NCI-H524 treated with DMSO at 0.1 percent for 48 hours (cell line): ENCODE measurements at regions not wholly inside any gene's neighbourhood (a gene's known extent, or its start where the extent isn't known, plus 50 kb on each side); places are given as distances from the start of the nearest gene placed in this dataset.

Experiments
- DNase-seq: peaks from one replicate; lab custom pipeline; 2025; lab: John Stamatoyannopoulos, UW

DNA sequence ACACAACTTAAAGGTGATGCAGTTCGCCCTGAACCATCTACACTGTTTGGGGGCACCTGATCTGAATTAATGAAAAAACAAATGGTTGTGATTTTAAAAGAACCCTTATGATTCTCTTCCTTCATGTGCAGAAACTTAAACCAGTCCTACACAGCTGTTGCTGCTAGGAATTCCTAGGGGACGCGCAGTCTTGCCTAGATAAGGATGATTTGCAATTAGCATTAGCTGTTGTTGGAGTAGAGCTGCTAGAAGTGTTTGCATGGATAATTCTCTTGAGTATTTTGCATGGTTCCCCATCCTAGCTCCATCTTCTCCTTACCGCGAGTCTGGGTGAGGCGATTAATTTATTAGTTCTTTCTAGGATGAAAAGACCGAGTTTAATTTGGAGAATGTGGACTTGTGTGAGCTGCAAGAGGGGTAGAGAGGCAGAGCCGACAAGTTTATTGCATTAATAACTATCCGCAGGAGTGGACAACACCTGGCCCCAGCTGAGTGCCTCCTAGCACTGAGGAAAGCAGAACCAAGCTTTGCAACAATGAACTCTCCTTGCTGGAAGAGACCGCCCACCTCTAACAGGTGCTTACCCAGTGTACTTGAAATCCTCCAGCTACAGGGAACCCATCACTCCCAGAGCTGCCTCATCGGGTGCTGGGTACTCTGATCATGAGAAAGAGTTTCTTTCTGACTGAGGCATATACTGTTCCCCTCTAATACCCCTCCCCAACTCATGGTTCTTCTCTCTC lies 75.0 kb upstream of the WNT7A start:
- DNase-seq: no peak

DNA sequence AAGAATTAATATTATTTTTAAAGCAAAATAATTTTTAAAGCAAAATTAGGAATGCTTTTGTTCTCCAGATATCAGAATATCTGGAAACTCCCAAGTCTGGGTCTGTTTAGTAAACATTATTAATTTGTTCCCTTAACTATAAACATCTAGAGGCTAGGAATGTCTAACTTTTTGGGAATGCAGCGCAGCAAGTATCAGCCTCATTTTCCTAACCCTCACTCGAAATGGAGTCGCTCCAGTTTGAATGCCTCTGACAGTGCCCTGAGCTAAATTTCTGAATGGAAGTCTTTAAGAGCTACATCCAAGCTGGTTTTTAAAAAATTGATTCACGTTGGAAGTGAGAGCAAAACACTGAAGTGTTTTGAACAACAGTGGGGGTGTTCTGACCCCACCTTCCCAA lies 74.4 kb upstream of the WNT7A start:
- no peak for DNase-seq

DNA sequence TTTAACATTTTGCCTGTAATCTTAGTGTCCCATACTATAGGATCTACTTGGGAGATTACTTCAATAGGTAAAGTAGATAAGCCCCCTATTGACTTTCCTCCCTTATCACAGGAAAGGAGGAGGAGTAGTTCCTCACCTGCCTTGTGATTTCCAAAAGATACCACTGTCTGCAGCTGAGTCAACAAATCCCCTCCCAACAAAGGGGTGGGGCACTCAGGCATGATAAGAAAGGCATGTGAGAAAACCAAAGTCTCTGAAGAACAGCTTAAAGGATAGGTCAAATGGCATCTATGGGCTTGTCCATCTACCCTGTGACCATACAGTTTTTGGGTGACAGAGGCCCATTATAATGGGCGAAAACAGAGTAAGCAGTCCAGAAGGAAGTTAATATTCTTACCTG lies 71.3 kb upstream of the WNT7A start:
- no peak for DNase-seq

DNA sequence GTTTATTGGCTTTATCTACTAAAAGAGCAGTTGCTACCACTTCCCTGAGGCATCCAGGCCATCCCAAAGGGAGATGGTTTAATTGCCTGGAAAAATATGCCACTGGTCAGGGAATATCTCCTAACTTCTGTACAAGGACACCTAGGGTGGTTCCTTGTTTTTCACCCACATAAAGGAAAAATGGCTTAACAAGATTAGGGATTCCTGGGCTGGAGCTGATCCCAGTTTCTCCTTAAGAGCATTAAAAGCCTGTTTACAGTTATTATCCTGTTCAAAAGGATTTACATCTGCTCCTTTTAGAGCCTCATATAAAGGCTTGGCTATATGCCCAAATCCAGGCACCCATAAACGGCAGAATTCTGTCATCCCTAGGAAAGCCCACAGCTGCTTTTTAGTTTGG lies 70.2 kb upstream of the WNT7A start:
- DNase-seq: peak; percentile 86

DNA sequence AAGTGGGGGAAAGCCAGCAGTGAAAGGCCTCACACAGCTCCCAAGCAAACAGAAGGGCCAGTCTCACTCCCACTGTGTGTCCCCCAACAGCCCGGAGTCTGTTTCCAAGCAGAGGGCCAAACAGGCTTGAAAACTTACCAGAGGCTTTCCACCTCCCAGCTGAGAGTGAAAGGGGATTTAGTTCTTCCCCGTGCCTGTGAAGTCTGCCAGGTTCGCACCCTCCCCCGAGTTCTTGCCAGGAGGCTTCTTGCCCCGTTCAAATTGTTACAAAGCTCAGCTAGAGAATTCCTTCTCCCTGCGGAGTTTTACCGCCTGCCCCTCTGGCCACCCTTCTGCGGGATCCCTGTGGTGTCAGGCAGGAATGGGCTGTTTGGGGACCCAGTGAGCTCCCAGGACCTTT lies 68.0 kb upstream of the WNT7A start:
- DNase-seq: no peak

DNA sequence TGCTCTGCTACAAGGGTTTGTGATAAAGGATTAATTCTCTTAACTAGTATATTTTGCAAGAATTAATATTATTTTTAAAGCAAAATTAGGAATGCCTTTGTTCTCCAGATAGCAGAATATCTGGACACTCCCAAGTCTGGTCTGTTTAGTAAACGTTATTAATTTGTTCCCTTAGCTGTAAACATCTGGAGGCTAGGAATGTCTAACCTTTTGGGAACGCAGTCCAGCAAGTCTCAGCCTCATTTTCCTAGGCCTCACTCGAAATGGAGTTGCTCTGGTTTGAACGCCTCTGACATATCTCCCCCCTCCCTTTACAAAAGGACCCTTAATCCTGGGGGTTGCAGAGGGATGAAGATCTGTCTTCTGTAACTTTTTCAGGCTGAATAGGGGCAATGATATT lies 59.3 kb upstream of the WNT7A start:
- no peak for DNase-seq

DNA sequence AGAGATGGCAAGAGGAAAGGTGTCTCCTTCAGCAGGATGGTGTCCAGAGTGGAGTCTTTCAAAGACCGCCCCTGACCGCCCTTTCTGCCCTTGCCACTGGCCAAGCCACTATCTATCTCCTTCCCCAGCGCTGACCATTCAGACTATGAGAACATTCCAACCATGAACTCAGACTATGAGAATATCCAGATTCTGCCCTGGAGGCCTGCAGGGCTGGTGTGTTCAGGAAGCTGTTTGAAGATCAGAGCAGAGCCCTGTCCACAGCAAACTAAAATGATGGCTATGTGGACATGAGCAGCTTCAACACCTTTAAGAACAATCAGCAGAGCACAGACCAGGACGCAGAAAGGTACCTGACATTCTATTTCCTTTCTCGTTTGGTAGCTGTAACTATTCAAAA lies 57.3 kb upstream of the WNT7A start:
- no peak for DNase-seq

DNA sequence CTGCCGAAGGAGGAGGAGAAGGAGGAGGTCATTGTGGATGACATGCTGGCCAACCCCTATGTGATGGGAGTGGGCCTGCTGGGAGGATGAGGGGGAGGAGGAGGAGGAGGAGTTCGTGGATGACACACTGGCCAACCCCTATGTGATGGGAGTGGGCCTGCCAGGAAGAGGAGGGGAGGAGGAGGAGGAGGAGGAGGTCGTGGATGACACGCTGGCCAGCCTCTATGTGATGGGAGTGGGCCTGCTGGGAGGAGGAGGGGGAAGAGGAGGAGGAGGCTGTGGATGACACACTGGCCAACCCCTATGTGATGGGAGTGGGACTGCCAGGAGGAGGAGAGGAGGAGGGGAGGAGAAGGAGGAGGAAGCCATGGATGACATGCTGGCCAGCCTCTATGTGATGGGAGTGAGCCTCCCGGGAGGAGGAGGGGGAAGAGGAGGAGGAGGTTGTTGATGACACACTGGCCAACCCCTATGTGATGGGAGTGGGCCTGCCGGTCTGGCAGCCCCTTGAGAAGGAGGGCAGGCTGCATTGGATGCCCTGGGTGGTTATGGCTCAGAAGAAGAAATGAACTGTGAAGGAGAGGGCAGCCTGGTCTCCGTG lies 55.7 kb upstream of the WNT7A start:
- DNase-seq: no peak

DNA sequence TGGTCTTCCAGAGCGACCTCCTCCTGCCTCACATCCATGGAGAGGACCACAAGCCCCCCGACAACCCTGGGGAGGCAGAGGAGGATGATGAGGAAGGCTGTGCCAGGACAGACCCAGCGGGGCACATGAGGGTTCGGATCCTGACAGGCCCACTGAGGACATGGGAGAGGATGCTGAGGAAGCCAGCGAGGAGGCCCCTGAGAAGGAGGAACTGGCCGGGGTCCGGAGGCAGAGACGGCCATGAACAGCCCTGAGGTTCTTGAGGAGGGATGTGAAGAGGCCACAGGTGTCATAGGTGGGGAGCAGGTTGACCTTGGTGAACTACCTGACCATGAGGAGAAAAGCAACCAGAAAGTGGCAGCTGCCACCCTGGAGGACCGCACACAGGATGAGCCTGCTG lies 54.9 kb upstream of the WNT7A start:
- no peak for DNase-seq

DNA sequence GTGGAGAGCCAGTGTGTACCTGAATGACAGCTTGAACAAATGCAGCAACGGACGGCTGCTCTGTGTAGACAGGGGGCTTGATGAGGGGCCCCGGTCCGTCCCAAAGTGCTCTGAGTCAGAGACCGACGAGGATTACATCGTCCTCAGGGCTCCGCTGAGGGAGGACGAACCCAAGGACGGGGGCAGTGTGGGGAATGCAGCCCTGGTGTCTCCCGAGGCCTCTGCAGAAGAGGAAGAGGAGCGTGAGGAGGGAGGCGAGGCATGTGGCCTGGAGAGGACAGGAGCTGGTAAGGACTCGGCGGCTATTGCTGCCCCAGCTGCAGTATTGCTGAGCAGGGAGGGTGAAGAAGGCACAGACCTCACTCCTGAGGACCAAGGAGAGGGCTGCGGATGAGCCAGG lies 54.4 kb upstream of the WNT7A start:
- DNase-seq: no peak

DNA sequence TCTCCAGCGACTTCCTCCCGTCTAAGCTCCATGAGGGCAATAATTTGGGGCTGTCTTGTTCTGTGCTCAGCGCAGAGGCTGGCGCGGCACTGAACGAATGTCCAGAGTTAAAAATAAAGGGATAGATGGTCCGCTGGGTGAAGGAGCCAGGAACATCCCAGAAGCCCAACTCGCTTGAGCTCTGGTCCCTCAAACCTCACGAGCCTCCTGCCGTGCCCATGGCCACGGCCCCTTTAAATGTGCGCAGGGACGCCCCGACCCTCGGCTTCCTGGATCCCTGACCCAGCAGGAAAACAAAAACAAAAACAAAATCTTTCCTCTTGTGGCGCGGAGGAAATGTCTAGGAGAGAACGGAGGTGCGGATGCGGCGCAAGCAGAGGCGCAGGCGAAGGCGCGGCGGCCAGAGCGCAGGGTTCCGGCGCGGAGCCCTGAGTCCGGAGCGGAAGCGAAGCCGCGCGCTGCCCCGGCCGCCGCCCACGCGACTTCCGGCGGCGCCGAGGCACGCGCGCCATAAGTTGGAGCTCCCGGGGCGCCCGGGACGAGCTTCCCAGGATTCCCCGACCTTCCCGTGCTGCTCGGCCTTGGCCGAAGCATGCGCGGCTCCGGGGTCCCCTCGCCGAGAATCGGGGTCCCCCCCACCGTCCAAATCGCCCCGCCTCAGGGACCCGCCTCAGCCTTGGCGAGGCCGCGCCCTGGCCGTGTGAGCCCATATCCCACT lies 52.9 kb upstream of the WNT7A start:
- no peak for DNase-seq

DNA sequence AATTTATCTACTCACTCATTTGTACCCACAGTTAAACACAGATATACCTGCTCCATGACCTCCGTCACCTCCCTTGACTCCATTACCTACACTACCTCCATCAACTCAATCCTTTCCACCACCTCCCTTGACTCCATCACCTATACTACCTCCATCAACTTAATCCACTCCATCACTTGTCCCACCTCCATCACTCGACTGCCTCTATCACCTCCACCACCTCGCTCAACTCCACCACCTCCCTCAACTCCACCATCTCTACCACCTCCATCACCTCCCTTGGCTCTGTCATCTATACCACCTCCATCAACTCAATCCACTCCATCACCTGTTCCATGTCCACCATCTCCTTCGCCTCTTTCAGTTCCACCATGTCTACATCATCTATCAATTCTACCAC lies 51.3 kb upstream of the WNT7A start:
- no peak for DNase-seq
